Esophagus squamous epithelium (tissue), 4 donors: ENCODE measurements at regions not wholly inside any gene's neighbourhood (a gene's known extent, or its start where the extent isn't known, plus 50 kb on each side); places are given as distances from the start of the nearest gene placed in this dataset.

Experiments used
- CTCF ChIP-seq, 6 experiments: fragments of 450-650 bp in 4 of 6; fragments of 200-600 bp in 2 of 6; sonication (generic) in 2 of 6; IDR thresholded peaks; one replicate each; pipeline ENCODE4 v1.5.1; 2016 to 2019; ENCODE audit warnings: antibody characterized with exemption in 6 of 6, mild to moderate bottlenecking in 4 of 6, moderate library complexity in 4 of 6
- POLR2A ChIP-seq, 4 donors: fragments of 450-650 bp; IDR thresholded peaks; one replicate each; pipeline ENCODE4 v1.6.1; 2017; ENCODE audit warnings: antibody characterized with exemption in 4 of 4, mild to moderate bottlenecking in 4 of 4, moderate library complexity in 3 of 4

- TF ChIP-seq CTCF (IDR thresholded peaks at IDR 0.05) (no peak), POLR2A (IDR thresholded peaks at IDR 0.05) (no peak)
These were observed 130.5 kb upstream of the MXRA5 start for GRCh38 chrX:3476973-3477372.
